H1 (cell line): ENCODE measurements at regions not wholly inside any gene's neighbourhood (a gene's known extent, or its start where the extent isn't known, plus 50 kb on each side); places are given as distances from the start of the nearest gene placed in this dataset.
A peak's percentile ranks its signal among the peaks of the same experiment; 100 is the strongest.

Source experiments
- ASH2L ChIP-seq: fragments of 200-600, 300-600 bp; sonication (generic); IDR thresholded peaks from one replicate; pipeline ENCODE4 v1.7.1; 2017; ENCODE audit warnings: low read length
- CHD7 ChIP-seq: fragments of 300-600 bp; sonication (generic); IDR thresholded peaks from 2 replicates; pipeline ENCODE4 v1.7.1; 2012; ENCODE audit warnings: low read length, moderate library complexity, mild to moderate bottlenecking, inconsistent platforms; ENCODE audit not compliant: insufficient replicate concordance
- CREB1 ChIP-seq: IDR thresholded peaks from 2 replicates; pipeline ENCODE4 v1.6.1; 2012; ENCODE audit warnings: inconsistent platforms
- CTBP2 ChIP-seq: IDR thresholded peaks from 2 replicates; pipeline ENCODE4 v1.7.0; 2011; ENCODE audit warnings: borderline replicate concordance, mild to moderate bottlenecking, moderate library complexity, mixed read lengths, low read length; ENCODE audit not compliant: insufficient read depth, insufficient read length
- GABPA ChIP-seq: IDR thresholded peaks from 2 replicates; pipeline ENCODE4 v1.6.1; 2011; ENCODE audit warnings: mild to moderate bottlenecking, low read length, moderate library complexity, borderline replicate concordance; ENCODE audit not compliant: insufficient read depth
- KDM1A ChIP-seq: fragments of 200-600, 300-600 bp; sonication (generic); IDR thresholded peaks from 2 replicates; pipeline ENCODE4 v1.7.1; 2016; ENCODE audit warnings: mild to moderate bottlenecking, low read length, borderline replicate concordance
- NANOG ChIP-seq: IDR thresholded peaks from 2 replicates; pipeline ENCODE4 v1.6.1; 2011; ENCODE audit warnings: low read length, low read depth, mild to moderate bottlenecking, inconsistent platforms; ENCODE audit not compliant: insufficient read depth, poor library complexity, severe bottlenecking
- PHF8 ChIP-seq: fragments of 200-600 bp; sonication (generic); conservative IDR thresholded peaks from 2 replicates; pipeline ENCODE4 v1.7.1; 2012; ENCODE audit warnings: low read depth, mild to moderate bottlenecking, inconsistent platforms, low read length, moderate library complexity
- SIN3A ChIP-seq, 2 experiments: IDR thresholded peaks in 1 of 2; conservative IDR thresholded peaks in 1 of 2; 2 replicates each; pipeline ENCODE4 v1.6.1; 2011 to 2012; ENCODE audit warnings: low read length in 2 of 2, improper control_type of control experiment in 1 of 2, low read depth in 1 of 2, mild to moderate bottlenecking in 1 of 2
- SIRT6 ChIP-seq: IDR thresholded peaks from one replicate; pipeline ENCODE4 v1.7.1; 2012; ENCODE audit warnings: low read length, inconsistent platforms

GRCh38 chr6:163943607-163944385 is 529.3 kb downstream of the QKI start (continued):
- TF ChIP-seq SIN3A (conservative IDR thresholded peaks at IDR 0.05 in 1 of 2, IDR thresholded peaks at IDR 0.05 in 1 of 2; ENCODE audit: low read depth in 1 of 2, low read length in 2 of 2) (0 out of 4 replicates have a peak, but pooled peaks of 1 of the 2 experiments have one; percentile 12), CTBP2 (peak; percentile 84), NANOG (no peak), SIRT6 (no peak), CHD7 (peak; percentile 19), ASH2L (peak; percentile 34), KDM1A (no peak), PHF8 (no peak), CREB1 (no peak), GABPA (no peak)
